HuH-7 (cell line): ENCODE measurements at regions not wholly inside any gene's neighbourhood (a gene's known extent, or its start where the extent isn't known, plus 50 kb on each side); places are given as distances from the start of the nearest gene placed in this dataset.
"Not testable (repeated sequence)": the region's sequence is repeated elsewhere in the genome, so short reads cannot be mapped to it uniquely, and the experiment has no call there.

Source experiments
- DNase-seq: peaks from one replicate; pipeline ENCODE4 v3.0.0; 2011; ENCODE audit warnings: low spot score

DNA sequence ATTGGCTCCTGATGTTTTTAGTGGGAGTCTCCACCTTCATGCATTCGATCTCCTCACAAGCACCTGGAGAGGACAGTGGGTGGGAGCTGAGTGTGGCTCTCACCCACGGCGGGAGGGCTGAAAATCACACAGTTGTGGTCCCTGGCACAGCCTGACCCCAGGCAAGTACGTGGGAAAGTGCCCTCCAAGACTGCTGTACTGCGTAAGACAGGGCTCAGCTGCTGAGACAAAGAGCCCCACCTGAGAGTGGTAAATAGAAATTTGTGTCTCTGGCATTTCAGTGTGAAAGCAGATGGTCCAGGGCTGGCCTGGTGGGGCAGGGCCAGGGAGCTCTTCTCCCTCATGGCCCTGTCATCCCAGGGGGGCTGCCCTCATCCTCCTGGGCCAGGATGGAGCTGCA is 77.4 kb upstream of the IQSEC1 start:
- DNase-seq, result no peak

DNA sequence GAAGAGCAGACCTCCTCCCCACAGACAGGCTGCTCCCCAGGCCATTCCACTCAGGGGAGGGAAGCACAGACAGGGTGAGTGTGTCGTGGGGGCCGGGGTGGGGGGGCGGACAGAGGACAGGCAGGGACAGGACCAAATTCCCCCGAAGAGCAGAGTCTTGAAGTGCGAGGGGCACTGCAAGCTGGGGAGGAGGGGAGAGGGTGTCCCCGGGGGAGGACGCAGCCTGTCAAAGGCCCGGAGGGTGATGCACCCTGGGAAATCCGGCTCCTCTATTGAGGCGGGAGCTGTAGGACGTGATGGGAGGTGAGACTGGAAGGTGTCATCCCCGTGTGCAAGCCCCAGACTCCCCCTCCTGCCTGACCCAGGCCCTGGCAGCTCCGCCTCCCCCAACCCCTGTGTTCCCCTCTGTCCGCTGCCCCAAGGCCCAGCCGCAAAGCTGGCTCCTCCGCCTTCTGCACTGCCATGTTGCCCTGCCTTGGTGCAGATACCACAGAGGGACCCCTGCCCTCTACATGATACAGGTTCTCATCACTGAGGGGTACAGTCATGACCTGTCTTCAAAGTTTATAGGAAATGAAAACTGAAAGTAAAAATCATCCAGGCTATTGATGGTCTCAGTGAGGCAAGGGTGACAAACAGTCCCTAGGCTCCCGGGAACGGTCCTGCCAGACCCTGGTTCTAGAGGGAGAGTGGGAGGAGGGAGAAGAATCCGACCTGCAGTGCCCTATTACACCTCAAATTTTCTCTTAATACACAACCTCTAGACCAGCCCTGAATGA is 76.3 kb upstream of the IQSEC1 start:
- DNase-seq, result no peak

DNA sequence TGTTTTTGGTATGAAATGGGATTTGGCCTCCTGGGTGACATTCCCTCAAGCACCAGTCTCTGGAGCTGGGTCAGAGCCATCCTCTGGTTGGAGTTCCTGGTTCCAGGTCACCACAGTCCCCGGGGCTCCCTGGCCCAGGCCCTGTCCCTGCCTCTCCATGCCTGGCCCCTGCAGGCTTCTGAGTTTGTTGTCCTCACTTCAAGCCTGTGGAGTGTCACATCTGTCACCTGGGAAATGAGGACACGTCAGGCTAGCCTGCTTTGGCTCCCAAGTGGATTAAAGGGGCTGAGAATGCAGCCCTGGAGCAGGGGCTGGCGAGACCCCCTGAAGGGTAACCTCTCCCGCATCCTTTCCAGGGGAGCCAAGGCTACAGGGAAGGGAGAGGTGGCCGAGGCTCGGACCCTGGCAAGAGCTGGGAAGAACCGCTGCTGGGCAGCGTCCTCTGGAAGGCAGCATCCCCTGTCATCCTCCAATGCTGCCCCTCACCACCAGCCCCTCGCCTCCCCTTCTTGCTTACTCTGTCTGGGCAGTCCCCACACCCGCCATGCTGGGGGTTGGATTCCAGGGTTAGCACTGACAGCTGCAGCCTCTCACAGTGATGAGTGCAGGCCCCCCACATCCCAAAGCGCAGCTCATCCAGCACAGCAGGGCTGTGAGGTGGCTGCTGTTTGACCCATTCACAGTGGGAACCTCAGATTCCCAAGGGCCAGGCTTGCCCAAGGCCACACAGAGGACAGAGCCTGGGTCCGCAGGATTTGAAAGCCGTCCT is 75.5 kb upstream of the IQSEC1 start:
- DNase-seq, result no peak

DNA sequence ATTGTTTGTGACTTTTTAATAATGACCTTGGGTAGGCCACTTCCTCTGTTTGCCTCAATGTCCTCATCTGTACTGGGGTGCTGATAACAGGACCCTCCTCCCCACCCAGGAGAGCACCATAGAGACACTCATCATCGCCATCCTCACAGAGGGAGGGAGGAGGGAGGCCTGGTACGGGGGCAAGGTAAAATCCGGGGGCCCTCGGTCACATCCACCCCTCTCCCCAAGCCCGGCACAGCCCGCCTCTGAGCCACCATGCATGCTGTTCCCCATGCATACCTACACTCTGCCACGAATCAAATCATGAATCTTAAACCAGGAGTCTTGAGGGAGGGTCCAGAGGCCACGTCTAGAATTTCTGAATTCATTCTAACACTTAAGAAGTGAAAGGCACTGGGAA is 74.9 kb upstream of the IQSEC1 start:
- no peak for DNase-seq

DNA sequence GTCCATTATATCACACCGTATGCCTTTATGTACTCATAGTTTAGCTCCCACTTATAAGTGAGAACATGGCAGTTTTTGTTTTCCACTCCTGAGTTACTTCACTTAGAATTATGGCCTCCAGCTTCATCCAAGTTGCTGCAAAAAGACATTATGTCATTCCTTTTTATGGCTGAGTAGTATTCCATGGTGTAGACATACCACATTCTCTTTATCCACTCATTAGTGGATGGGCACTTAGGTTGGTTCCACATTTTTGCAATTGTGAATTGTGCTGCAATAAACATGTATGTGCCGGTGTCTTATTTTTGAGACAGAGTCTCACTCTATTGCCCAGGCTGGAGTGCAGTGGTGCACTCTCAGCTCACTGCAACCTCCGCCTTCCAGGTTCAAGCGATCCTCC is 74.1 kb upstream of the IQSEC1 start:
- DNase-seq, result no peak

DNA sequence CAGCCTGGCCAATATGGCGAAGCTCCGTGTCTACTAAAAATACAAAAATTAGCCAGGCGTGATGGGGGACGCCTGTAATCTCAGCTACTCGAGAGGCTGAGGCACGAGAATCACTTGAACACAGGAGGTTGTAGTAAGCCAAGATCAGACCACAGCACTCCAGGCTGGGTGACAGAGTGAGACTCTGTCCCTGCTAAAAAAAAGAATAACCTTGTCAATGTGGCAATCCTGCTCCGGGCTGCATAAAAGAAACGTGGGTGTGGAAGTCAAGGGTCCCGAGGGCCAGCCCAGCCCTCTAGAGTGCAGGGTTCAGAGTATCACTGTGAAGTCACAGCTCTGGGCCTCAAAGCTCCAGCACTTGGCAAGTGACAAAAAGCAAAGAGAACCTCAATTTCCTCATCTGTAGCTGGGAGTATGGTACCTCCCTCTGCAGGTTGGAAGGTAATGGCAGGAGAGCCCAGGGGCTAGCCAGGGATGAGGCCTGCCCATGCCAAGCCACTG is 73.5 kb upstream of the IQSEC1 start:
- no peak for DNase-seq

DNA sequence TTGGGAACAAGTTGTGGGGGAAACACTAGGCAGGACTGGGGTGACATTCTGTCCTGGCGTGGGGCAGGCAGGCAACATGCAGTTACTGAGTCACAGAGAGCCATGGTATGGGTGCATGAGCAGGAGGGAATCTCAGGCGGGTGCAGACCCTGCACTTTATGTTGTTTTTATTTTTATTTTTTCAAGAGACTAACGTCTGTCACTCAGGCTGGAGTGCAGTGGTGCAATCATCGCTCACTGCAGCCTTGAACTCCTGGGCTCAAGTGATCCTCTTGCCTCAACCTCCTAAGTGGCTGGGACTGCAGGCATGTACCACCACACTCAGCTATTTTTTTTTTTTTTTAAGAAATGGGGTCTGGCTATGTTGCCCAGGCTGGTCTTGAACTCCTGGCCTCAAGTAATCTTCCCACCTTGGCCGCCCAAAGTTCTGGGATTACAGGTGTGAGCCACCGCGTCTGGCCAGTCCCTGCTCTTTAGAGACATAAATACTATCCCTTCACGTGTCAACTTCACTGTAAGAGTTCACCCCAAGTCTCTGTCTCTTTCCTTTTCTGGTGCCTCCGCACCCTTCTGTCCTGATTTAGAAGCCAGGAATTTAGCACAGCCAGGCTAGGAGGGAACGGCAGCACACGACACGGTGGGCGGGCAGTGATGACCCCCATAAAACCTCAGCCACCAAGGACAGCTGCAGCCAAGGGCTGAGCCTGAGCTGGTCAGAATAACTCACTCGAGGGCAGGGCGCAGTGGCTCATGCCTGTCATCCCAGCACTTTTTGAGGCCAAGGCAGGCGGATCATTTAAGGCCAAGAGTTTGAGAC is 72.8 kb upstream of the IQSEC1 start:
- DNase-seq, result no peak

DNA sequence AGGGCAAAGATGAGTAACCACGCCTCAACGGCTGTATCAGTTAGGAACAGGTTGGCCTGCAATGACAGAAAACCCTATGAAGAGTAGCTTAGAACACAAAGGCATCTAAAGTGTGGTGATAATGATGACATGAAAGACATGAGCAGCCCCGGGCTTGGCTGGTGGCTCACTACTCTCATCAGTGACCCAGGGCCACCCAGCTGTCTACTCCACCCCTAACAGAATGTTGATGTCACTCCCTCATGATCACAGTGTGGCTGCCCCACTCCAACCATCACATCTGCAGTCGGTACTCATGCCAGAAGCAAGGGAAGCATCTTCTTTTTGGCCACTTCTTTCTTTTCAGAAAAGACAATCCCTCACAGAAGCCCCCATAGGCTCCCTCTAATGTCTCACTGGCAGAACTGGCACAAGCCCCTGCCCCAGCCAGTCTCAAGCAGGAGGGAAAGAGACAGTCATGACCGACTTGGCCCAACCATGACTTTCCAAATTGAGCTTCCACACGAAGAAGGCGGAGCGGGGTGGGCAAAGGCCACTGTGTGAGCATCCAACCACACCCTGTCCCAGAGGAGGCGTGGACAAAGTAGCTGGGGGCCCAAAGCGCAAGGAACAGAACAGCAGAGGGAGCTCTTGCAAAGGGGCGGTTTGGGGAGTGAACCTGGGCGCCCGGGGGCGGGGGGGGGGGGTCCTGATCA is 72.0 kb upstream of the IQSEC1 start:
- peak; percentile 56 for DNase-seq

DNA sequence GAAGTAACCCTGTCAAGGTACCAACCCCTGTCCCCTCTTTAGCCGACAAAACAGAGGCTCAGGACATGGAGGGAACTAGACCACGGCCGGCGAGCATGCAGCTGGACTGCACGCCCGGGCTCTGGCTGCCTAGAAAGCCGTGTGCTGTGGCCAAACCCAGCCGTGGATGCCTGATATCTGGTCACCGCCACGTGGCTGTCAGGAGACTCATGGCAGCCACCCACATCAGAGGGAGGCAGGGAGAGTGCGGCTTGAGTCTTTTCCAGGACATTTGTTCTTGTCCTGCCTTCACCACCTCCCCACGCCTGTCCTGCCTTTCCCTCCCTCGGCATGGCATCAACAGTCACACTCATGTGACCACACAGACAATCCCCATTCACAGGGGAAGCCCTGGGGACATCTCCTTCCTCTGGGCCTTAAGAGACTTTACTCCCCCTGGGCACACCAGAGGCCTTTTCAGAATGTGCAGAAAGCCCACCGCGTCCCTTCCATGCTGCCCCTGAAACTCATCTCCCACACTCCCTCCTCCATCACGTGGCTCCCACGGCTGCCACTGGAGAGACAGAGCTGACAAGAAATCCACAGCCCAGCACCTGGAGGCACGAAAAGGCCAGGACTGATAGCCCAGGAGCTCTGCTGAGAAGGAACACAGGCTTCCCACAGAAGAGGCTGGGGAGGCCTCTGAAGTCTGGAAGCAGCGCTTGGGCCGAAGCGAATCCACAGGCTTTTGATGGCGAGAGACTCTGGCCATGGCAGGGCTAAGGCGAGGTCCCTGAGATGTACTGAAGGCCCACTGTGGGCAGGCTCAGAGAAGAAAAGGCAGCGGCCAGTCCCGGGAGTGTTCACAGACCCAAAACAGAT is 71.2 kb upstream of the IQSEC1 start:
- DNase-seq, result no peak

DNA sequence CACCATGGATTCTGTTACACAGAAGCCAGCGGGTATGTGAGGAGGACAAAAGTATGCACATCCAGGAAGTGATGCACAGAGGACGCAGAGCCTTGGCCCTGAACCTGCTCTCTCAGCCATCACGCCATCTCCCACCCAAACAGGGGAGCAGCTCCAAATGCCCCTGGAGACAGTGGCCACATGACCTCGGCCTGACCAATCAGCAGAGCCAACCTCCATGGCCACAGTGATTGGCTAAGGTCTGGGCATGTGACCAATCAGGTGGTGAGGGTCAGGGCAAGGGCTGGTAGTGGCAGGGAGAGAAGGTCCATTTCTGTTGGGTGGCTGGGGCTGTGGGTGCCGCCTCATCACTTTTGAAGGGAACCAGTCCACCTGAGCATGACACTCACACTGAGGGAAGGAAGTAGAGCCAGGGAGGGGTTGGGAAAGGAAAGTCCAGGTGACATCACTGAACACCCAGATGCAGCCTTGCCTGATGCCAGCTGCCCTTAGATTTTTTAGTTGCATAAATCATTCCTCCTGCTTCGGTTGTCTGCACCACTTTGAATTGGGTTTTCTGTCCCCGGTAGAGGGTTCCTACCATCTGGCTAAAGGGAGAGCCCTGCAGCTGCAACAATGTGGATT is 70.3 kb upstream of the IQSEC1 start:
- no peak for DNase-seq

DNA sequence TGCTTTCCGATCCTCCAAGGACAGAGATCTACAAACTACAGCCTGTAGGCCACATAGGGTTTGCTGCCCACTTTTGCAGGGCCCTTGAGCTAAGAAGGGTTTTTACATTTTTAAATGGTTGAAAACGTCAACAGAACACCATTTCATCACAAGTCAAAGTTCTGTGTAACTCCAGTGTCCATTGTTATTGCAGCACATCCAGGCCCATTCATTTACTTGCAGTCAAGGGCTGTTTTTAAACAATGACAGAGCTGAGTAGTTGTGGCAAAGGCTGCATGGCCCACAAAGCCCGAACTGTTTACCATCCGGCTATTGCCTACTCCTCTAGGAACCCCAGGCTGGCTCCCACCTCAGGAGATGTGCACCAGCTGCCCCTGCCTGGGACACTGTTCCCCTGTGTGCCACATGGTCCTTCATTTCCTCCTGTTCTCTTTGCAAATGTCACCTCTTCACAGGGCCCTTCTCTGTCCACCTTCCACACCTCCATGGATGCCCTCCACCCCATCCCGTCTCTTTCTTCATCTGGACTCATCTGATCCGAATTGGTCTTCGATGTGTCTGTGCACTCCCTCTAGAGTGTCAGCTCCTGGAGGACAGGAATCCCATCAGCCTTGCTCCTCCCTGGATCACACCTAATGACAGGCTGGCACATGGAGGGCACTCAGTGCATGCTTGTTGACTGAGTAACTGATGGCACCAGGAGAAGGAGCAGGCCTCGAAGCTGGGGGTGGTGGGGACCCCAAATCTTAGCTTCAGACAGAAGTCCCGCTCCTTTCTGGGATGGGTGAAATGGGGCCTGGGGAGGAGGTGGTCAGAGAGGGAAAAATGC is 69.5 kb upstream of the IQSEC1 start:
- DNase-seq, result no peak

DNA sequence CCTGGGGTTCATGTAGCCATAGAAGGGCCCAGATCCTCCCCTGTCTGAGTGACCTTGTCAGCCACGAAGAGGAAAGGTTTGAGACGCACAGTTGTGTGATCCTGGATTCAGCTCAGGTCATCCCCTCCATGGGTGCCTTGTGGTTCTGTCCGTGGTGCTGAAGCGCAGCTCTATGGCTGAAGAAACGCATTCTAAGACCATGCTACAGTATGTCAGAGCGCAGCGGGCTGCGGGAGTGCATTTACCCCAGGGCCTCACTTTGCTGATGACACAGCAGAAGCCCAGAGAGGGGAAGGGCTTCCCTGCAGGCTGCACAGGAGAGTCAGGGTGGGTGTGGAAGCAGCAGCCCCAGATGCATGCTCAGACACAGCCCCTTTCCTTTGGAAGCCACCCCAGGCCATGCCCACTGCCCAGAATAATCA is 68.8 kb upstream of the IQSEC1 start:
- peak; percentile 93 for DNase-seq

DNA sequence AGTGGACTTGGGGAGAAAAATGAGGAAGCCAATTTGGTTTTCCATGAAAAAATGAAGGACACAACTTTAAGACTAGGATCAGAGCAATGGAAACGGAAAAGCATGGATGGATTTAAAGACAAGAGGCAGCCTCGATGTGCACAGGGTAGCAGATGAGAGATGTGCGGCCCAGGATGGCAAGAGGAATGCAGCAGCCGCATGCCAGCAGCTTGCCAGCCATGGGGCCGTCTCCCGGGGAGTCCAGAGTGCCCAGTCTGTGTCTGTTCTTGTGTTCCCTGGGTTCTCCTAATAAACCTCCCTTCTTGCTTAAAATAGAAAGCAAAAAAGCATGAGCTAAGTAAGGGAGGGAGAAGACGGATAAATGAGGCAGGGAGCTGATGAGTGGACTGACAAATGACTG is 68.0 kb upstream of the IQSEC1 start:
- no peak for DNase-seq

DNA sequence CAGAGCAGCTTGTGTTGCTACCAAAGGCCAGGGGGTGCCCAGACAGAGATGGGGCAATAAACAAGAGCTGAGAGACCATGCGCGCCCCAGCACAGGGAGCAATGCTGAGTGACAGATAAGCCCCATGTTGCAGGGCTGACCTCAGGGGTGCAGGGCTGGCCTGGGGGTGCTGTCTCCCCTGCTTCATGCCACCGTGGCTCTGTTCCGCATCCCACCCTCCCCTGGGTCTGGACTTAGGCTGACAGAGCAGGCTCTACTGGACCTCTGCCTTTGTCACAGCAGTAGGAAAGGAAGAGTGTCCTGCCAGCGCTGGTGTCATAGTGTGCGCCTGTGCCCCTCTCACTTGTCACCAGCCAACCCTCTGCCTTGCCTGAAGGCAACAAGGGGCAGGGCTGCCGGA is 67.4 kb upstream of the IQSEC1 start:
- no peak for DNase-seq

DNA sequence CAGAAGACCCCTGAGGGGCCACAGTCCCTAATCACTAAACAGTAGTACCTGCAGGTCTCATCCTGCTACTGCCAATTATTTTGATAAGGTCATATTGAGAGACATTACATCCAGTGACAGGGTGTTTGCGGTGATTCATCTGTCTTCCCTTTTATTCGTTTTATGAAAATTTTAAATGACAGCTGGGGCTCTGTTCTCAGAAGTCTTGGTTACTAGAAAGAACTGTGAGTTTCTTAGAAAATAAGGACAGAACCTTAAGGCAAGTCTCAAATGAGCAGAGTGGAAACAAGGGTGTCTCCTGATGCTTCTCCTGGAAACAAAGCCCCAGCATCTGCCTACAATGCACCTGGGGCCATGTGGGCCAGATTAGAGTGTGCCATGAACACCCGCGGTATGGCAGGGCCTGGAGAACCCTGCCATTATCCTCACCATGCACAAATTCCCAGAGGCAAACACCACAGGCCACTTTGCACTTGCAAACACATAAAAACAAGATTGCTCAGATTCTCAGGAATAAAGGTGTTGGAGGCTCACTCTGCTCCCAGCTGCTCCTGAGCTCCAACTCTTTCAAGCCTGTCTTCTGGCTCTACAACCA is 66.3 kb upstream of the IQSEC1 start:
- DNase-seq, result no peak

DNA sequence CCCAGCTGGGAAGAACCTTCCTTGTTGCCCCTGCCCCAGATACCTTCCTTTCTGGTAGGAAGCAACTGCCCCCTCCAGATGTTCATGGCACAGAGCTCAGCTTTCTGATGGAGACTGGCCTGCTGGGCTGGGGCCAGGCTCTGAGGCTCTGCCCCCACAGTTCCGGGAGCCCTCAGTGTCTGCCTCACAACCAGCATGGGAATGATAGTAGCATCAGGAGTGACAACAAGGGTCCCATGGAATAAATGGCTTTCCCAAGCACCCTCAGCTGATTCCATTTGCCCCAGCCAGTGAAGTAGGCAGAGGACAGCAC is 65.6 kb upstream of the IQSEC1 start:
- DNase-seq, result no peak

DNA sequence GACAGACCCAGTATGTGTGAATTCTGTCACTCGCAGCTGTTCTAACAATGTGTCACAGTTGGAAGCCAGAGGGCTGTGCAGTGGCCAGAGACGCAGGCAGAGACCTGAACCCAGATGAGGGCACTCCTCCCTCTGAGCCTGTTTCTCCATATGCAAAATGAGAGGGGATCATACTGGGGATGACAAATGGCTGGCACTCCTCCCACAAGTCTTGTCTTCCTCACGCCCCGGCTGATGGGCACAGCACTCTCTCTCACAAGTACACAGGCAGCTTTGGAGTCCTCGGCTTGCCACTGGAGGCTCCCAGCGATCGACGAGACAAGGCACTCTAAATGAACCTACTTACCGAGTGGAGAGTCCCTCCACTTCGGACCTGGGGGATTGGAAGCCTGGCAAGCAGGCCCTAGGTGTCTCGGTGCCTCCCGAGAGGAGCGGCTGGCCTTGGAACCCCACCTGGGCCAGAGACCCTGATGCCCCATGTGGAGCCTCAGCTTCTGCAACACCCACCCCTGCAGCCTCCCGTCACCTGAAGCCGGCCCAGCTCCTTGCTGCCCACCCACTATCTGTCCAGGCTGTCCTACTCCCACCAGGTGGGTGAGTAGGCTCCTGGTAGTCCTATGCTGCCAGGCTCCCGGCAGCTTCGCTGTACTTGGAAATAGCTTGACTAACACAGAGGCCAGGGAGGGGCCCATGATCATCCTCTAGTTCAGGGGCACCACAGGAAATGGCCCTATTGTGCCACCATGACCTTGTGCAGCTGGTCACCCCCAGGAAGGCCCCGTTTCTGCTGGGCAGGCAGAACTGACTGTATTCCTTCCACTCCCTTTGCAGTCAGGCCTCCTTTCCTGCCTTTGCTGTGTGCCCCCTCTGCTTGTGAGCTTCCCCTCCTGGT is 65.0 kb upstream of the IQSEC1 start:
- DNase-seq, result no peak

DNA sequence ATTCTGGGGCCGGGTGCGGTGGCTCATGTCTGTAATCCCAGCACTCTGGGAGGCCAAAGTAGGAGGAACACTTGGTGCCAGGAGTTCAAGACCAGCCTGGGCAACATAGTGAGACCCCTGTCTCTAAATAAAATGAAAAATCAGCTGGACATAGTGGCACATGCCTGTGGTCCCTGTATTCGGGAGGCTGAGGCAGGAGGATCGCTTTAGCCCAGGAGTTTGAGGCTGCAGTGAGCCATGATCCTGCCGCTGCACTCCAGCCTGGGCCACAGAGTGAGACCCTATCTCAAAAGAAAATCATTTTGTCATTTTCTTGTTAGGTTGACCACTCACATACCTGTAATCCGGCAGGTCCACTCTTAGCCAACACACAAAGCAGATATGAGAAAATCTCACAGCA is 63.6 kb upstream of the IQSEC1 start:
- DNase-seq, result not testable (repeated sequence)
